ENCODE measurements at regions not wholly inside any gene's neighbourhood (a gene's known extent, or its start where the extent isn't known, plus 50 kb on each side); places are given as distances from the start of the nearest gene placed in this dataset.
"Not testable (repeated sequence)": the region's sequence is repeated elsewhere in the genome, so short reads cannot be mapped to it uniquely, and the experiment has no call there.

DNA sequence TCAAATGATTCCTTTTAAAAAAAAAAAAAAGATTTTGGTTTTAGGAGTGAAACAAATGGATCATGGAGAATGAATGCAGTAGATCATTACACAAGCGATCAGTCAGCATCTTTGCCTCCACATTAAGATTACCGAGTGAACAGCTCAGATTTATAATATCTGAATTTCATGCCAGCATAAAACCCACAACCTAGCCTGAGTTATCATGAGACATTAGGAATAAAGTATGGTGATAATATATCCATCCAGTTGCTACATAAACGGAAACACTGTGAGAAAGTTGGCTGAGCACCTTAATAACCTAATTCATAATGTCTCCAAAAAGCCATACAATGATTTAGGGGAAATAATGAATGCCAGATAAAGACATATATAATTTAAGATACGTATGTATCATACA lies 553.1 kb upstream of the TUSC1 start:
- no peak for DNase-seq (ENCODE audit: extremely low read depth, low read depth)
- H3K4me3 ChIP-seq (replicated peaks; ENCODE audit: low read depth, low read length) = no peak overlapping the region
- TF ChIP-seq, protein P1, sequence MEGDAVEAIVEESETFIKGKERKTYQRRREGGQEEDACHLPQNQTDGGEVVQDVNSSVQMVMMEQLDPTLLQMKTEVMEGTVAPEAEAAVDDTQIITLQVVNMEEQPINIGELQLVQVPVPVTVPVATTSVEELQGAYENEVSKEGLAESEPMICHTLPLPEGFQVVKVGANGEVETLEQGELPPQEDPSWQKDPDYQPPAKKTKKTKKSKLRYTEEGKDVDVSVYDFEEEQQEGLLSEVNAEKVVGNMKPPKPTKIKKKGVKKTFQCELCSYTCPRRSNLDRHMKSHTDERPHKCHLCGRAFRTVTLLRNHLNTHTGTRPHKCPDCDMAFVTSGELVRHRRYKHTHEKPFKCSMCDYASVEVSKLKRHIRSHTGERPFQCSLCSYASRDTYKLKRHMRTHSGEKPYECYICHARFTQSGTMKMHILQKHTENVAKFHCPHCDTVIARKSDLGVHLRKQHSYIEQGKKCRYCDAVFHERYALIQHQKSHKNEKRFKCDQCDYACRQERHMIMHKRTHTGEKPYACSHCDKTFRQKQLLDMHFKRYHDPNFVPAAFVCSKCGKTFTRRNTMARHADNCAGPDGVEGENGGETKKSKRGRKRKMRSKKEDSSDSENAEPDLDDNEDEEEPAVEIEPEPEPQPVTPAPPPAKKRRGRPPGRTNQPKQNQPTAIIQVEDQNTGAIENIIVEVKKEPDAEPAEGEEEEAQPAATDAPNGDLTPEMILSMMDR (IDR thresholded peaks at IDR 0.05; ENCODE audit: low read depth, low read length, missing control alignments) = no peak

DNA sequence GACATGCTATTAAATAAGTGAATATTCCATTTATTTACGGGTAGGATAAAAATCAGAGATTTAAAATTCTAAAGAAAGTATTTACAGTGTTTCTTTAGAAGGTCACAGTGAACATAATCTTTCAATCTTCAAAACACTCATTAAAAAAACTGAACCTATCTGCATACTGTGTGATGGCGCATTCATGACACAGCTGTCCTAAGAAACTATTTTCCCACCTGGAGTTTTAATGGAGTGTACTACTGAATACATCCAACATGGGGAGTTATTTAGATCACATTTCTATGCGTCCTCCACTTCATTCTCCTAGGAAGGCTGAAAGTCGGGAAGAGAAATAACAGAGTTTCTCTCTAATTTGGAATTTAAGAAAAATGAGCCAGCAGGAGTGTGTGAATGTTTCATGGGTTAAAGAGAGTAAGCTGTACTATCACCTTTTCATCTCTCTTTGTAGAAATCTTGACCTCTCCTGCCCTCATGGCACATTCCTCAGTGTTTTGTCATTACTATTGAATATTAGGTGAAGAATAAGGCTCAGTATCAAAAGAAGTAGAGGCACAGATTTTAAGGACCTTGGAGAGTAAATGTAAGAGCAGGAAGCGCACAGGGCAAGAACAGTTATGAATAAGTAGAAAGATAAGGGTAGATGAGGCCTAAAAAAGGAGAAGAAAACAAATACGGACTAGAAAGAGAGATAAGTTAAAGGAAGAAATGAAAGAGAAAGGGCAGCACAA lies 551.2 kb upstream of the TUSC1 start:
- DNase-seq (ENCODE audit: extremely low read depth, low read depth) = no peak
- TF ChIP-seq, protein P1 (IDR thresholded peaks at IDR 0.05; ENCODE audit: low read depth, low read length, missing control alignments) = no peak
- no peak overlapping the region for H3K4me3 ChIP-seq (replicated peaks; ENCODE audit: low read depth, low read length)

DNA sequence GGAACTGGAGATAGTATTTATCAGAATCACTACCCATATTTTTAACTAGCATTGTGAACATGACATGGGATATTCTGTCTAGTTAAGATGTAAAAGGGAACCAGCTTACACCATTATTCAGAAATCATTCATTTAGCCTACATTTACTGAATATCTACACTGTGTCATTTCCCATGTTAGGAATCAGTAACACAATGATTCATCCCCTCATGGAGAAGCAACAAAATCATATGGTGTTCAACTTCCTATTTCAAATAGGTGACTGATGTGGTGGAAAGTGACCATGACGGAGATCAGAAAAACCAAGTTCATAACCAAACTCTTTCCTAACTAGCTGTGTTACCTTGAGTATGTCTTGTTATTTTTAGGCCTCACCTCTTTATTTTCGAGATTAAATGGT lies 550.0 kb upstream of the TUSC1 start:
- TF ChIP-seq, protein P1 (IDR thresholded peaks at IDR 0.05; ENCODE audit: low read depth, low read length, missing control alignments) = no peak
- H3K4me3 ChIP-seq (replicated peaks; ENCODE audit: low read depth, low read length) = no peak overlapping the region
- DNase-seq (ENCODE audit: extremely low read depth, low read depth) = no peak

DNA sequence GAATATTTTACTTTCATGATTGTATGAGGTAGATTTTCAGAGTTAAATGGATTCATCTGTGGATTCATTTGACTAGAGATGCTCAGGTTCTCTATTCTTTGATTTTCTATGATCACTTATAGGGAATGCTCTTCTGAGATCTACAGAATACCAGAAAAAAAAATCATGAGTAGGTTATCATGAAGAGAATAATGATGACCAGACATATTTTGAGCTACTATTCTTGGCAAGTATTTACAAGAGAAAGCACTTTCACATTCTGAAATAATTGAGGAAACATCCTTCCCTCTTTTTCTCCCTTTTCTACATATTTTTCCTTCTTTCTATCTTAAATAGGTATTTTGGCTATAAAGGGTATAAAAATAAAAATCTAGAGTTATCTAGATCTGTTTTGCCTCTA lies 543.0 kb upstream of the TUSC1 start:
- no peak overlapping the region for H3K4me3 ChIP-seq (replicated peaks; ENCODE audit: low read depth, low read length)
- no peak for DNase-seq (ENCODE audit: extremely low read depth, low read depth)
- TF ChIP-seq, protein P1 (IDR thresholded peaks at IDR 0.05; ENCODE audit: low read depth, low read length, missing control alignments) = no peak

DNA sequence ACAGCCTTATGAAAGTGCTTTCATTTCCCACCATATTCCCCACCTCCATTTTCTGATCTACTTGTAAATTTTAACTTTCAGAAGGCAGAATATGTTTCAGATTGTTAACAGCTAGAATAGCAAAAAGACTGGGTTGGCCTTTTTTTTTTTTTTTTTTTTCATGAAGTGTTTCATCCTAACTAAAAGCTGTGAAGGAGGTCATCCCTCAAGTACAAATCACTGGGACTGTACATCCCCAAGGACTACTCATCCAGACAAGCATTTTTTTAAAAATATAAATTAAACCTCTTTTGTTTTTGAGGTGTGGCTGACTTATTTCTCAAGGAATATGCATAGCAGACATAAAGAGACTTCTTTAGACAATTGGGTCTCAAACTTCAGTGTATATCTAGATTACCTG lies 542.1 kb upstream of the TUSC1 start:
- TF ChIP-seq, protein P1 (IDR thresholded peaks at IDR 0.05; ENCODE audit: low read depth, low read length, missing control alignments) = no peak
- no peak for DNase-seq (ENCODE audit: extremely low read depth, low read depth)
- no peak overlapping the region for H3K4me3 ChIP-seq (replicated peaks; ENCODE audit: low read depth, low read length)

DNA sequence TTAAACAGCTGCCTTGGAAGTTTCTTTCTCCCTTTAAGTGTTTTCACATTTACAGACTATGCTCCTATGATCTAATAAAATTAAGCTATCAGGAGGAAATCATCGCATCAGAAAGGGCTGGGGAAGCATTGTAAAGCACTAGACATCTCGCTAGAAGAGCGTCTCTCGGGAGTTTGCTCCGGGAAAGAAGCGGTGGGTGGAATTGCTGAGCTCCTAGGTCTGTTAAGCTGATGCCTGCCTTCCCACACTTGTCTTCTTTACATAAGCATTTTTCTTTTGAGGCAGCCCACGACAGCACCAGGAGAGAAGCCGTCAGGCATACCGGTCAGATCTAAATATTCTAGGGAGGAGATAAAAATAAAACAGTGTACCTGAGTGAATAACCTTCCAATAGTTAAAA lies 541.7 kb upstream of the TUSC1 start:
- no peak for DNase-seq (ENCODE audit: extremely low read depth, low read depth)
- H3K4me3 ChIP-seq (replicated peaks; ENCODE audit: low read depth, low read length) = no peak overlapping the region
- TF ChIP-seq, protein P1 (IDR thresholded peaks at IDR 0.05; ENCODE audit: low read depth, low read length, missing control alignments) = no peak

DNA sequence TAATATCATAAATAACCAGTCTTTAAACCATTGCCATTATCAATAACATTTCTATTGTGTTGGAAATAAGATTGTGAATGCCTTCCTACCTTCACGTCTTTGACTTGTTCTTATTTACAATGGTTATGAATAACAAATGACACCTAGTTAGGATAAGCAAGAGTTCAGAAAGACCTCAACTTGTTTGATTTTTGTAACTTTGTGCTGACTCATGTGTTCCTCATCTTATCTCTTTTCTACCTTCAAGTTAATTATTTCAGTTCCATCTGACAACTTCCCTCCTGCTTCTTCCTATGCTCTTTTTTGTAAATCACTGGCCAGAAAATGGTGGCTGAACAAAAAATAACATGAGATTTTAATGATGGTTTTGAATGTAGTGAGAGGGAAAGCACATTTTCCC lies 538.5 kb upstream of the TUSC1 start:
- DNase-seq (ENCODE audit: extremely low read depth, low read depth) = no peak
- TF ChIP-seq, protein P1 (IDR thresholded peaks at IDR 0.05; ENCODE audit: low read depth, low read length, missing control alignments) = no peak
- no peak overlapping the region for H3K4me3 ChIP-seq (replicated peaks; ENCODE audit: low read depth, low read length)

DNA sequence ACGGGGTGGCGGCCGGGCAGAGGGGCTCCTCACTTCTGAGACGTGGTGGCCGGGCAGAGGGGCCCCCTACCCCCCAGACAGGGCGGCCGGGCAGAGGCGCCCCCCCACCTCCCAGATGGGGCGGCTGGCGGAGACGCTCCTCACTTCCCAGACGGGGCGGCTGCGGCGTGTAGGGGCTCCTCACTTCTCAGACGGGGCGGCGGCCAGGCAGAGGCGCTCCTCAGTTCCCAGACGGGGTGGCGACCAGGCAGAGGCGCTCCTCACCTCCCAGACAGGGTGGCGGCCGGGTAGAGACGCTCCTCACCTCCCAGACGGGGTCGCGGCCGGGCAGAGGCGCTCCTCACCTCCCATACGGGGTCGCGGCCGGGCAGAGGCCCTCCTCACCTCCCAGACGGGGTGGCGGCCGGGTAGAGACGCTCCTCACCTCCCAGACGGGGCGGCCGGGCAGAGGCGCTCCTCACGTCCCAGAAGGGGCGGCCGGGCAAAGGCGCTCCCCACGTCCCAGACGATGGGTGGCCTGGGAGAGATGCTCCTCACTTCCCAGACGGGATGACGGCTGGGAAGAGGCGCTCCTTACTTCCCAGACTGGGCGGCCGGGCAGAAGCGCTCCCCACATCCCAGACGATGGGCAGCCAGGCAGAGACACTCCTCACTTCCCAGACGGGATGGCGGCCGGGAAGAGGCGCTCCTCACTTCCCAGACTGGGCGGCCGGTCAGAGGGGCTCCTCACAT lies 536.6 kb upstream of the TUSC1 start:
- DNase-seq (ENCODE audit: extremely low read depth, low read depth); H3K4me3 ChIP-seq (replicated peaks; ENCODE audit: low read depth, low read length): not testable (repeated sequence)

Data from HFF-Myc (cell line).